ENCODE measurements at regions not wholly inside any gene's neighbourhood (a gene's known extent, or its start where the extent isn't known, plus 50 kb on each side); places are given as distances from the start of the nearest gene placed in this dataset.

DNA sequence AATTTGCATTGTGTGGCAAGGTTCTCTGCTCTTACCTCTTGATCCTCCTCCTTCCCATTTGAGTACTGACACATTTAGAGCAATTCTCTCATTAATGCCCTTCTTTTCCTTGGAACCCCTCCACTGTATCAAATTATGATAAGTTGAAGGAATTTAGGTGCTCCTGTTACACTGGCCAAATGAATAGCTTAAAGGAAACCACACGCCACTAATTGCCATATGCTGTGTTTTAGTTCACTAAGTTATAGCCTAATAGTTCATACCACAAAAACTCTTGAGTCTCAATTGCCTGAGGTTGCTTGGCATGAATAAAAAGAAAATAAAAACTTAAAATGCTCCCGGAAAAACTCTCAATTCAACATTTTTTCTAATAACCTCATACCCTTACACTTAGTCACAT, 1239.3 kb downstream of the EPHA7 start:
- no peak for FAIRE-seq
- Histone ChIP-seq H2BK120ac (replicated peaks; ENCODE audit: low read depth, low read length) (no peak overlapping the region), H2AK5ac (ENCODE audit: low read depth, low read length) (no peak overlapping the region)
- TF ChIP-seq CEBPB (IDR thresholded peaks at IDR 0.05; ENCODE audit: low read depth, low read length) (no peak), SRF (IDR thresholded peaks at IDR 0.05; ENCODE audit: low read depth, low read length) (no peak), EP300 (IDR thresholded peaks at IDR 0.05; ENCODE audit: borderline replicate concordance in 1 of 2, low read depth in 2 of 2, low read length in 2 of 2) (no peak), JUN (IDR thresholded peaks at IDR 0.05; ENCODE audit: low read depth, low read length) (no peak), GABPA (IDR thresholded peaks at IDR 0.05; ENCODE audit: borderline replicate concordance, insufficient read depth, low read length) (no peak), ZNF274 (IDR thresholded peaks at IDR 0.05; ENCODE audit: borderline replicate concordance, extremely low read depth, low read length) (no peak), TEAD4 (IDR thresholded peaks at IDR 0.05; ENCODE audit: low read depth, low read length) (no peak), CTBP2 (IDR thresholded peaks at IDR 0.05; ENCODE audit: borderline replicate concordance, insufficient read depth, insufficient read length, low read length) (no peak), SP1 (IDR thresholded peaks at IDR 0.05; ENCODE audit: low read depth, low read length) (no peak), BCL11A (IDR thresholded peaks at IDR 0.05; ENCODE audit: low read depth in 2 of 2, low read length in 2 of 2) (no peak), MAFK (IDR thresholded peaks at IDR 0.05; ENCODE audit: low read depth, low read length) (no peak), TBP (IDR thresholded peaks at IDR 0.05; ENCODE audit: low read depth, low read length) (no peak), POLR2A (IDR thresholded peaks at IDR 0.05; ENCODE audit: control extremely low read depth in 1 of 2, low read depth in 2 of 2, low read length in 2 of 2) (no peak), CHD2 (IDR thresholded peaks at IDR 0.05; ENCODE audit: low read length) (no peak)
- TF ChIP-seq, protein P1, sequence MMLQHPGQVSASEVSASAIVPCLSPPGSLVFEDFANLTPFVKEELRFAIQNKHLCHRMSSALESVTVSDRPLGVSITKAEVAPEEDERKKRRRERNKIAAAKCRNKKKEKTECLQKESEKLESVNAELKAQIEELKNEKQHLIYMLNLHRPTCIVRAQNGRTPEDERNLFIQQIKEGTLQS (IDR thresholded peaks at IDR 0.05; ENCODE audit: insufficient read depth, low read depth, low read length), result no peak

More for the DNA sequence above, 1239.3 kb downstream of the EPHA7 start:
- H2BK20ac ChIP-seq (ENCODE audit: low read length), result no peak overlapping the region
- no peak overlapping the region for H3K4me2 ChIP-seq (ENCODE audit: insufficient read depth in 1 of 2, low read depth in 2 of 2, low read length in 2 of 2)
- H4K91ac ChIP-seq (replicated peaks; ENCODE audit: insufficient read length, low read length), result no peak overlapping the region
- H3K4ac ChIP-seq (replicated peaks; ENCODE audit: insufficient read length, low read depth, low read length), result no peak overlapping the region
- no peak overlapping the region for H3K18ac ChIP-seq (ENCODE audit: extremely low read depth, low read length)
- H3K36me3 ChIP-seq (ENCODE audit: control insufficient read depth in 2 of 4, insufficient read depth in 4 of 4, low read length in 3 of 4), result no peaks in the 10 kb centered on the region
- no peak overlapping the region for H2BK12ac ChIP-seq (ENCODE audit: low read depth, low read length)
- H3K23me2 ChIP-seq (ENCODE audit: low read depth, low read length), result no peaks in the 10 kb centered on the region
- H3K79me1 ChIP-seq (ENCODE audit: low read depth, low read length), result no peaks in the 10 kb centered on the region
- H3K23ac ChIP-seq (ENCODE audit: insufficient read length), result no peak overlapping the region
- H3K14ac ChIP-seq (ENCODE audit: insufficient read length), result no peak overlapping the region
- H2BK5ac ChIP-seq (ENCODE audit: low read depth, low read length), result no peak overlapping the region
- H3K56ac ChIP-seq (replicated peaks; ENCODE audit: insufficient read length, low read depth, low read length), result no peak overlapping the region
- ChIA-PET CTCF (ENCODE audit: partially characterized antibody) (no interaction called here), POLR2A (ENCODE audit: partially characterized antibody) (no interaction called here)
- no peak overlapping the region for H3K4me3 ChIP-seq (ENCODE audit: extremely low read depth in 1 of 4, insufficient read depth in 2 of 4, low read depth in 3 of 4, low read length in 4 of 4)
- no peaks in the 10 kb centered on the region for H3K27me3 ChIP-seq (replicated peaks in 1 of 4; ENCODE audit: control insufficient read depth in 3 of 4, extremely low read depth in 1 of 4, insufficient read depth in 3 of 4, low read length in 3 of 4)
- H4K8ac ChIP-seq (ENCODE audit: extremely low read depth, insufficient read depth, low read length), result no peak overlapping the region
- no peak overlapping the region for H3K27ac ChIP-seq (ENCODE audit: low read depth, low read length)
- H3K79me2 ChIP-seq (ENCODE audit: control insufficient read depth in 1 of 2, insufficient read depth in 2 of 2, low read length in 2 of 2), result no peaks in the 10 kb centered on the region
- H2AFZ ChIP-seq (ENCODE audit: low read length), result no peak overlapping the region
- H2BK15ac ChIP-seq (ENCODE audit: low read length), result no peak overlapping the region
- no peak overlapping the region for H3K9ac ChIP-seq (replicated peaks in 1 of 4; ENCODE audit: extremely low read depth in 1 of 4, low read depth in 3 of 4, low read length in 3 of 4)
- no peaks in the 10 kb centered on the region for H4K20me1 ChIP-seq (replicated peaks in 1 of 2; ENCODE audit: control insufficient read depth in 1 of 2, insufficient read depth in 2 of 2, low read length in 2 of 2)
- no peaks in the 10 kb centered on the region for H3K9me3 ChIP-seq (ENCODE audit: insufficient read depth in 2 of 2, low read depth in 1 of 2, low read length in 1 of 2)
- no peak for DNase-seq (ENCODE audit: low read depth in 1 of 2, low spot score in 2 of 2)
- WGBS, 2 experiments (ENCODE audit: extremely low coverage in 1 of 2, insufficient coverage in 1 of 2, insufficient read length in 1 of 2, insufficient replicate concordance in 2 of 2, low coverage in 1 of 2, low lambda C conversion rate in 2 of 2, missing lambda C conversion rate in 1 of 2), result 92 to 100% methylated on average over 1 to 2 of the region's 2 CpGs
- H4K5ac ChIP-seq (ENCODE audit: insufficient read length, low read depth, low read length), result no peak overlapping the region
- peaks cover 0 to 3% (median 0%) of the 10 kb centered on the region in 4 experiments; a peak in 1 of 7 replicates for H3K4me1 ChIP-seq (replicated peaks in 1 of 4; ENCODE audit: control insufficient read depth in 3 of 4, insufficient read depth in 4 of 4, low read length in 3 of 4)

All from H1 (cell line).